Glomerular visceral epithelial cell (primary cell): ENCODE measurements at regions not wholly inside any gene's neighbourhood (a gene's known extent, or its start where the extent isn't known, plus 50 kb on each side); places are given as distances from the start of the nearest gene placed in this dataset.
"Not testable (repeated sequence)": the region's sequence is repeated elsewhere in the genome, so short reads cannot be mapped to it uniquely, and the experiment has no call there.

Source experiments
- DNase-seq: peaks from one replicate; pipeline ENCODE4 v3.0.0-alpha.2; 2016; ENCODE audit errors: extremely low spot score

DNA sequence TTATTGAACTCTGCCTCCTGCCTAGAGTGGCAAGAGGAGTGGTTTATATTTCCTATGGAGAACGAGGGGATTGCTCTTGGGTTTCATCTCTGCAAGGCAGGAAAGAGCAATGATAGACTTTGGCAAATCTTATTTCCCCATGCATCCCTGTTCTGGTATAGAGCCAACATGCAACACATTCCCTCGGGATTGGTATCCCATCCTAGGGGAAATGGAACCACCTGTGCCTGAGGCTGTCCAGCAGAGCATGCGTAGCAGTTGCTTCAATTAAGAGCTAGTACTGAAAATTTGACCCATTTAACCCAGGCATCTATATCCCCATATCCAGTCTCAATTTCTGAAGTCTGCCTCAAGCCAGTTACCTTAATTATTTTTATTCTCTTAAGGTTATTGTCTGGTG lies 205.3 kb downstream of the KCNS3 start:
- no peak for DNase-seq

DNA sequence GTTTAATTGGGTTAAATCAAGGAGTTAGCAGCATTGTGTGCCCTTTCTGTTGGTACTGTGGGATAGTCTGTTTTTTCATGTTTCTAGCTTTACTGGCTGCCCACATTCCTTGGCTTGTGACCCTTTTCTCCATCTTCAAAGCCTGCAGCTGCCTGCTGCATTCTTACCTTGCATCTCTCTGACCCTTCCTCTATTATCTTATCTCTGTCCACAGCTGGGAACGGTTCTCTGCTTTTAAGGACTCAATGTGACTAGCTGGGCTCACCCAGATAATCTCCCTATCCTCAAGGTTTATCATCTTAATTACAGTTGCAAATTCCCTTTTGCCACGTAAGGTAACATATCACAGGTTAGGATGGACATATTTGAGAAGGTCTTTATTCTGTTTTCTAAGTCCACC lies 199.7 kb downstream of the KCNS3 start:
- DNase-seq = no peak

DNA sequence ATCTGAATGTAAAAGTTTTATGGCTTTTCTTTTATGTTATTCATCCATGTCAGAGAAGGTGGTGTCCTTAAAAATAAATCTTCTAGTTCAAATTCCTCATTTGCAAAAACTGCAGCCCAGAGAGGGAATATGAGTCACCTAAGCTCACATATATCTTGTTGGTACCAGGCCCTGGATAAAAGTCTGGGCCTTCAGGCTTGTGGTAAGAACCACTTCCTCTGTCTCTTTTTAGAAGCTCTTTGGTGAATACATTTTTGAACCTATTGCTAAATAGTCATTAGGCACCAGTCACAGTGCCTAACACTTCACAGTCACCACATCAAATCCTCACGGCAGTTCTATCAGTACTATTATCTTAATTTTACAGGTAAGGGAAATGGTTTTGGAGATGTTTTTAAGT lies 199.2 kb downstream of the KCNS3 start:
- peak; percentile 76 for DNase-seq

DNA sequence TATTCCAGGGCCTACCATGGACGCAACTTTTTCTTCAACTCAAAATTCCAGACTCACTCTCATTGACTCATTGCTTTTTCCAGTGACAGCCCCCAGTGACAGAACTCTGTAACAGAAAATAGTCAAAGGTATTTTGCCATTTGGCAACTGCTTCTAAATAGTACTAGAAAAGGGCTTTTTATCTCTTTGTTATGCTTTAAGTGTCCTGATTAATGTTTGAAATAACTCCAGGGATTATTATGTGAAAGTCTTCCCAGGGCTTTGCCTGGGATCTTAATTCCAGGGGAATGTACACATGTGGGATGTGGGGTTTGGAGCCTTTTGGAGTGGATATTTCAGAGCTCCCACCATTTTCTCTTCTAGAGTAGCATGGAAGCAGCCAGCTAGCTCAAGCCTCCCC lies 198.8 kb downstream of the KCNS3 start:
- DNase-seq = no peak

DNA sequence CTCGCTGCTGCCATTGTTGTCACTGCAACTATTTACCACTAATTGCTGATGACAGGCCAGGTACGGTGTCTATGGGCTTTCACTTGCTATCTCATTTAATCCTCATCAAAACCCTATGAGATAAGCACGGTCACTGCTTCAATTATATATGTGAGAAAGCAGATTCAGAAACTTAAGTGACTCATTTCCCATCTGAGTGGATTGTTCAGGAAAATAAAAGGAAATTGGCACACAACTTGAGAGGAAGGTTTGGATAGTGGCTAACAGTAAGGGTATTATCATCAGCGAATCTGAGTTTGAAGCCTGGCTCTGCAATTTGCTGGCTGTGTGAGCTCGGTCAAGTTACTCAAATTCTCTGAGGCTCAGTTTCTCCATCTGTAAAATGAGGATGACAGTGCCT lies 196.0 kb downstream of the KCNS3 start:
- DNase-seq = no peak

DNA sequence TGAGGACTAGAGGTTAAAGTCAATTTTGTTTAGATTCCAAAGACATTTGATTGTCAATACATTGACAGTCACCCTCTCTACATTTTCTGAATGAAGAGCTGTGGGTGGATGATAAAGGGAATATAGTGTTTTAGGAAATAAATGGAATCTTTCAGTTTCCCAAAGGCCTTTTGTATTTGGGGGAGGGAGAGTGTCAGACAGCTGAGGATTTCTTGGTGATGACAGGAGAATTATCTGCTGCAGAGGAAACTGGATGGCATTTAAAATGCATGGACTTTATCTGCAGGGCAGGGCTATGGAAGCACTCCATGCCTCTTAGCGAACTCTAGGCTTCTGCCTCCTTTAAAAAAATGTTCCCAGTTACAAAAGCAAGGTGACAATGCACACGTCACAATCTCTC lies 195.1 kb downstream of the KCNS3 start:
- DNase-seq = no peak

DNA sequence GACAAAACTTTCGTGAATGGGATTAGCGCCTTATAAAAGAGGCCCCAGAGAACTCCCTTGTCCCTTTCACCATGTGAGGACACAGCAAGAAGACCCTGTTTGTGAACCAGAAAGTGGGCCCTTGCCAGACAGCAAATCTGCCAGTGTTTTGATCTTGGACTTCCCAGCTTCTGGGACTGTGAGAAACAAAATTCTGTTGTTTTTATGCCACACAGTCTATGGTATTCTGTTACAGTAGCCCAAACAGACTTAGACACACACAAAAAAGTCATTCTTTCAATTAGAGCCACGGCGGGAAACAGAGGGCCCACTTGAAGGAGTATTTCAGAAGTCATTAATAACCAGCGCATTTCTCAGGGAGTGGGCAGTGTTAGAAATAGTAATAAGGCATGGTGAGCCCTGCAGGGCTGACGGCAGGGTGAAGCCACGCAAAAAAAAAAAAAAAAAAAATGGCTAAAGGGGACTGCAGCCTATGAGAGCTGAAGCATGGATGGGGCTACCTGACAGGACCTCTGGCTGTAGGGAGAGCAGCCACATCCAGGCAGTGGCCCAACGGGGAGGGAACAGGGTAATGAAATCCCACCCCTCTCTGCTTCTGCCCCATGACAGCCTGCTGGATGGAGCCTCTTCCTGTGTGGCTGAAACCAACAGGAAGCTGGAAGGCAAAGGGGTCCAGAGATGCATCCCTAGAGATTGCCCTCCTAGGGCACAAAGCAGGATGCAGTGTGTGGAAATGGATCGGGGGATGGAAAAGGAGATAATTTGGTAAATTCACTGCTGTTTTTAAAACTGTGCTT lies 189.3 kb downstream of the KCNS3 start:
- DNase-seq = no peak

DNA sequence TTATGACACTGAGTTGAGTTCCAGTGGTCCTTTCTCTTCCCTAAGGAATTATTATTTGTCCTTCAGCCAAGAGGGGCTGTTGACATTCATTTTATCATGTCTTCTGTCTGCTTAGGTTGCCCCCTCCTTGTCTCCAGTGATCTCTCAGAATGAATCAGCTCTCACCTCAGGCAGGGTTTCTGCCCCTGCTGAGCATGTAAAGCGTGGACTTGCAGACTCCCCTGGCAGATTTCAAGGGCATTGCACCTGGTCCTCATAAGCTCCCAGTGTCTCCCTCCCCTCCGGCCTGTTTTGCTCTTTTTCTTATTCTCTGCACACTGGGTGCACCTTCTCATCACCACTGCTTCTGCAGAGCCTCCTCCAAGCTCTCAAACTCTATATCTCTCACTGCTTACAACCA lies 188.4 kb downstream of the KCNS3 start:
- no peak for DNase-seq

DNA sequence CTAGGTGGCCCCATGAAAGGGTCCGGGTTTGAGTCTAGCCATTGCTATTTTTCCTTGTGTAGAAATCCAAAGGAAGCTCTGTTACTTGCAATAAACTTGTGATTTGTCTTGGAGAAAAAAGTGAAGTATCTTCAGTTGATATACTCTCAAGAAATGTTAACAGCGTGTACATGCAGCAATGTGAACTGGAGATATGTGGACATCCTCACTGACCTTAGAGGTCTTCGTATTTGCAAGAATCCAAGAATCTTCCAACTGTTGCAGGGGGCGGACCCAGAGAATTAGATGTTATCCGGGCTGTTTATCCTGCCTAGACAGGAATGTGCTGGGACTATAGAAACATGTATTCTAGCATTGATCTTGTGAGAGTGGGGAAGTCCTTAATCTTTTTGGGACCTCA lies 187.6 kb downstream of the KCNS3 start:
- DNase-seq = no peak

DNA sequence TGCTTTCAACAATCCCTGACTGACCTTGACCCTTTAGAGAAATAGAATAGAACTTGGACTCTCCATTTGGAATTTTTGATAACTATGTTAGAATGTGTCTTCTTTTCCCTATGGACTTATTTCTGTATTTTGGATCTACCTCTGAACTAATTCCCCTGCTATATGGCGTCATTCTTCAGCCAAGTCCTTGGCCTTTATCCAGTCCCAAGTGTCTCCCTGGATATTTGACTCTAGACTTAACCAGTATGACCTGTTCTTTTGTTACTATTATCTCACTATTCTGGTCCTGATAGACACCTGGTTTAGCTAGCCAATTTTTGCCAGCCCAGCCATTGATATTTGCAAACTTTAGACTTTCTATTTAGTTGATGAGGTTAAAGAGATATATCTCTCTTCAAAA lies 186.8 kb downstream of the KCNS3 start:
- DNase-seq = no peak

DNA sequence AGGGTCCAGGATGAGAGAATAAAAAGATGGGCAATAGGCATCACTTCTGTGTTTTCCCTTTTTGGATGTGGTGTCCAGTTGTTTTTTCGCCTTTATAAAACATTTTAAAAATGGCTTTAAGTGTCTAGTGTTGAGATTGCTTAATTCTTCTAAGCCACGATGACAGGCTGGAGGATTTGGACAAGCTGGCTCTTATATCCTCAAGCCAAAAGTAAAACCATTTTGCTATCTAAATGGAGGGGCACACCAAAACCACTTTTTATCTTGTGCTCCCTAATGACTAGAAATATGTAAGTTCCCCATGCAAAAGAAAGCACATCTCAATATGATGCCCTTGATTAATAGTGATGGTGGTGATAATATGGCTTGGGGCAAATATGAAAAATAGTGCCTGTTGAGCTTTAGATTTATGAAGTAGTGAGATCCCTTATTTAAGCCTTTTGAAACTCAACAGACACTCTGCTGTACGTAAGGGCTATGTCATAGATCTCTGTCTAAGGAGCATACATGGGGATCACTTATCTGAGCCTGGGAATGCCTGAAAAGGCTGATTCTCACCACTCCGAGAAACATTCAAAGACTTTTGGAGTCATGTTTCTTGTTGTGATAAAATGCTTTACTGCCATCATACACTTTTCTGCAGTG lies 185.5 kb downstream of the KCNS3 start:
- no peak for DNase-seq

DNA sequence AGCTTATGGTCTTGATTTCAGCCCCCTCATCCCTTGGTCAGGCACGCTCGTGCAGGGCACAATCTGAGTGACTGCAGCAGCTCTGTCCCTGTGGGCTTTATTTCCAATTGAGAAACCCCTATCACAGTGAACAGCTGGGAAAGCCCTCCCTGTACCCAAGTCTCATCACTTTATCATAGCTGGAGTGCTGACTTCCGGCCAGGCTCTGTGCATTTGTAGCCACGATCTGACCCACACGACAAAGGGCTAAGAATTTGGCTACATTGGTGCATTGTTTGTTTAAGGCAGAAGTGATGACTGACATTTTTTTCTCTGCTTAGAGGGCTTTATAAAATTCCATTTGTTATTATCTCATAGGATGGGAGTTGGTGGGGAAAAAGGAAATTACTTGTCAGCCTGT lies 184.4 kb downstream of the KCNS3 start:
- DNase-seq = no peak

DNA sequence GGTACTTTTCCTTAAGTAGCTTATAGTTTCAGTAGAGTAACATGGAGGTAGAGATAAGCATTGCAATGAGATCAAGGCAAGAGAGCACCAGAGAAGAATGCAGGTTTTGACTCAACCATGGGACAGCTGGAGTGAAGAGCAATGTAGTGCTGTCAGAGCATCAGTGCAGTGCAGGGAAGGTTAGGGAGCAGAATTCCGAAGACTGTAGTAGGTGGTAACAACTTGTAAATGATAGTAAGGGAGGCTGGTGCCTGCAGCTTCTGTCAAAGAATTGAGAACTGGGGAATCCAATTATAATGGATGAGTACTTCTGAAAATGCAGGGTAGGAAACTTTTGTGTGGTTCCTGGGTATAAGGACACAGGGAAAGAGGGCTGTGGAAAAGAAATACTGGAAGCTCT lies 183.2 kb downstream of the KCNS3 start:
- no peak for DNase-seq

DNA sequence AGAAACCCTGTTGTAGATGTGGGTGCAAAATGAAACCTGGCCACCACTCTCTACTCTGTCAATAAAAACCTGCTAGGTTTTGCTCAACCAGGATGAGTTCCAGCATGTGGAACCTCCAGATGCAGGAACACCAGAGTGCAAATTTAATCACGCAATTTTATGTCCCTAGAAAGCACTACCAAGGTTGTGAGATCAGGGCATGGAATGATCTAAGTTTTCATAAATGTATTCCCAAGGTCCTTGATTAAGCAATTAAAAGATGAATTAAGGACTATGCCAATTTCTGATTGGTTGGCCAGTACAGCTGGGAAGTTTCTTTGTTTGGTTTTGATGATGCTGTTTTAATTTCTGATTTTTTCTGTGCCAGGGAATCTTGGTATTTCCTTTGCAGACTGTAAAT lies 179.2 kb downstream of the KCNS3 start:
- no peak for DNase-seq

DNA sequence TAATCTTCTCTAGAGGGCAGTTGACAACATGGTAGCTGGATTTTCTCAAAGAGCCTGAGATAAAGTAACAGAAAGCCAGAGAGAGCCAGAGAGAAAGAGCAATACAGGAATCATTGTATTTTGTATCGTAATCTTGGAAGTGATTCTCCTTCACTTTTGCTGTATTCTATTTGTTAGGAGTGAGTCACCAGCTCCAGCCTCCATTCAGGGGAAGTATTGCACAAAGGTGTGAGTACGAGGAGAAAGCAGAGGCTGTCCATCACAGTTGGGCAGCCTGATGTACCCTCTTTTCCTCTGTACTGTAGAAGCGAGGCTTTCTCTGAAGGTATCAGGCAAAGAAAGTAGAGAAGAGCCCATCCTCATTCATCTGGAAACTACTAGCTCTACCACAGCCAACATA lies 176.8 kb downstream of the KCNS3 start:
- no peak for DNase-seq

DNA sequence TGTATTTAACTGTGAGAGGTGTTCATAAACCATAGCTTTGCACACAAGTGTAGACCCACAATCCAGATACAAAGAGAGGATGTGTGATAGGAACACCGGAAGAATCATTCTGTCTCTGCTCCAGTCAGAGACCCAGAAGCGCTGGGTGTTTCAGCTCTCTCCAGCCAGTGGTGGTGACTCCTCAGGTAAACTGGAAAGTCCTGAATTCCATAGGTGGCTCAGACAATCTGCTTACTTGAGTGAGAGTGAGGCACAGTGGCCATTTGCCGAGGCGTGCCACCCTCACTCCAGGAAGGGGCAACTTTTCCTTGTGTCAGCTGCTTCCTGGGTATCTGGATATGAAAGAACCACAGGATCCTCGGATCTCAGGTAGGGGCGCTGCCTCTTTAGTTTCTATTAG lies 171.5 kb downstream of the KCNS3 start:
- DNase-seq = no peak

DNA sequence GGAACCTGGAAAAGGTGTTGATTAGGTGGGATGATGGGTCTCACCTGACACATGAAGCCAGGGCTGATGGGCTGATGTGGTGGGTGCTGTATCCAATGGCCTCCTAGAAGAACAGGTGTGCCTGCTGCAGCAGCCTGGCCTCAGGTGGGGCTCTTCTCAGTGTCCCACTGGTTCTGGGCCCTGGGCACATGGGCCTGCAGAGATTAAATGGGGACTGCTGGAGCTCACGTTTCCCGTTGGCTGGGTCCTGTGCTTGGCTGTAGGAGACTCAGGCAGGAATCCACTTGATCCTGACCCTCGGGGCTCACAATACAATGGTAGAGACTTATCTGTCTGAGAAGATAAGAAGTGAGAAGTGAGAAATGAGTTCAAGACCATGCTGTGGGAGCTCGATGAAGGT lies 170.9 kb downstream of the KCNS3 start:
- no peak for DNase-seq

DNA sequence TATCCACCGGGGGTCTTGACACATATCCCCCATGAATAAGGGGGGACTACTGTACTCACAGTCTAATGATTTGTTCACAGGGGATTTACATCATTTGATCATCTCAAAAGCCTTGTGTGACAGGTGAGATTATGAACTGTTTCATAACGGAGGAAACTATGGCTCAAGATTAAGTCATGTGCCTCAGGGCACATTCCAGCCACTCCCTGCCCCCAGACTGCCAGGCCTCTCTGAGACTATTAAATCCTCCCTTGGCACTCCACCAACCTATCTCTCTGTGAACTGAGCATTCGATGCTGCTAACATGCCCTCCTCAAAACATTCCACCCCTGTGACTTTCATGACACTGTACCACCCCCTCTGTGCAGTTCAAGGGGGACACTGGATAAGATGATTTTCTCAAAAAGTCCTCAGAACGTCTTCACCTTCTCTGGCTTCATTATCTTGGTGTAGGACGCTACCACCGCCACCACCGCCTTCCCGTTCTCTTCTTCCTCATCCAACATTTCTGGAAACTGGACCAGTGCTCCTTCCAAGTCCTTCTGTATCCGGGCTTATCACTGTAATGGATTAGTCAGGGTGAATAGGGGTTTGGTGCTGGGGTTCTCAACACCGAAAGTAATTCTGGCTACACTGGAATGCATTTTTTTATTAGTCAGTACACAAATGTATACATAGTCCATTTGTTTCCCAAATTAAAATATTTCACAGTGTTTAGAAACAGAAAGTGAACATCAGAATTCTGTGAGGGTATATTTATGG lies 169.6 kb downstream of the KCNS3 start:
- peak; percentile 29 for DNase-seq

DNA sequence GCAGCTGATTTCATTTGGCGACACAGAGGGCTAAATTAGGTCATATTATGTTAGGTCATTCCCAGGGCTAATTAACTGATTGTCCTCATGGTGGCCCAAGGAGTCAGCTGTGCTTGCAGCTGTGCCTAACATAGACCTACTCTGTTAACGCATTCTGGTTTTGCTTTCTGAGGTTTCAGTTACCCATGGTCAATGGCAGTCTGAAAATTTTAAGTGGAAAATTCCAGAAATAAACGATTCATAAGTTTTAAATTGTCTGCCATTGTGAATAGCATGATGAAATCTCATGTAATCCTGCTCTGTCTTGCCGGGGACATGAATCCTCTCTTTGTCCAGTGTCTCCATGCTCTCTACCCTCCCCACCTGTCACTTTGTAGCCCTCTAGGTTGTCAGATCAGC lies 168.7 kb downstream of the KCNS3 start:
- no peak for DNase-seq

DNA sequence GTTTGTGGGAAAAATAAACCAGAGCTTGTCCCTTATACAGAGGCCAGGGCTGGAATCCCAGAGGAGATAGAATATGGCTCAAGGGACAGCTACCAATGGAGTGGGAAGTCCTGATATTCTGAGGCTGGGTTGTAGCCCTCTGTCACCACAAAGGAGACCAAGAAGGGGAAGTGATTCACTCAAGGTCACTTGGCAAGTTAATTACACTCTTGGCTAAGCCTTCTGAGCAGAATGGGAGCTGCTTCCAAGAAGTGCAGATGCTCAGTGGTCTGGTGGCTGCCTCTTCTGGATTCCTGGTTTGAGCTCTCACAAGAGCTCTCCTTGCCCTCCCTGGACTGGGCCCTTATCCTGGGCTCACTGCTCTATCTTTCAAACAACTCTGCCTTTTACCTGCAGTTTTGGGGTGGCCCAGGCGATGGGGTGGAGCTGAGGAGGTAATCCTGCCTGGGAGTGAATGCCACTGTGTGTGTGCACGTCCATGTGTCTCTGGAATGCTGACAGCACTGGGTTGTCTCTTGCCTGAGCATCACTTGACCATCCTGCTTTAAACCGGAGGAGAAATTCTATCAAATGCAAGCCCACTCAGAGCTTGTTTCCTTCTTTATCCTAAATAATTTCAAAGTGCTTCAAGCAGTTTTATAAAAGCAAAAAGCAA lies 168.2 kb downstream of the KCNS3 start:
- DNase-seq = no peak

DNA sequence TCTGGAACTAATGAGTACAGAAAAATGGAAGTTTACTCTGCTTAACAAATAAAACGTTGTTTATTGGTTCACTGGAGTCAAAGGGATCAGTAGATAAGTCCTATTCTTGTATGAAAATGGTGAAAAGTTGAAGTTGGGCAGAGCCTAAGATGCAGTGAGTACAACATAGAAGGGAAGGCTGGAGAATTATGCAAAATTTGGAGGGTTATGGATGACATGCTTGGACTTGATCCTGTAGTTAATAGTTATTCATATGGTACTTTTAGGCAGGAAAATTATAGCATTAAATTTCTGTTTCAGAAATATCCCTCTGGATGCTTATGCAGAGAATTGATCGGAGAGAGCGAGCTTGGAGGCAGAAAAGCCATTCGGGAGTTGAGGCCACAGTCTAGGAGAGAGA lies 167.6 kb downstream of the KCNS3 start:
- no peak for DNase-seq

DNA sequence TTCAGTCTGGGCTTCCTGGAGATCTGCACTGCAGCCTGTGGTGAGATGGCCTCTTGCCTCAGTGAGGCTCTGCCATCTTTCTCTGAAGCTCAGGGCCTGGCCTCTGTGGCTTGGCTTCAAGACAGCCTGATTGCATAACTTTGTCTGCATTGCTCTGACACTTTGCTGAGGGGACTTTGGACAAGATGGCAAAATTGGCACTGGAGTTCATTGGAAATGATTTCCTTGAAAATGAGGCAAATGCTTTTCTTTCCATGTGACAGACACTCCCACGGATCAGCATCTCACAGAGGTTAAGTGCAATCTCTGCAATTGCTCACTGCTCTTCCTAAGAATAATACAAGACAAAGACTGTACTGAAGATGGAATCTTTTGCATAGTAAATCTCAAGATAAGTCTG lies 166.8 kb downstream of the KCNS3 start:
- DNase-seq = no peak

DNA sequence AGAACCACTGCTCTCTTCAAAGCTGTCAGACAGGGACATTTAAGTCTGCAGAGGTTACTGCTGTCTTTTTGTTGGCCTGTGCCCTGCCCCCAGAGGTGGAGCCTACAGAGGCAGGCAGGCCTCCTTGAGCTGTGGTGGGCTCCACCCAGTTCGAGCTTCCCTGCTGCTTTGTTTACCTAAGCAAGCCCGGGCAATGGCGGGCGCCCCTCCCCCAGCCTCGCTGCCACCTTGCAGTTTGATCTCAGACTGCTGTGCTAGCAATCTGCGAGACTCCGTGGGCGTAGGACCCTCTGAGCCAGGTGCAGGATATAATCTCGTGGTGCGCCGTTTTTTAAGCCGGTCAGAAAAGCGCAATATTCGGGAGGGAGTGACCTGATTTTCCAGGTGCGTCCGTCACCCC lies 138.9 kb downstream of the KCNS3 start:
- not testable (repeated sequence) for DNase-seq
